ENCODE measurements at regions not wholly inside any gene's neighbourhood (a gene's known extent, or its start where the extent isn't known, plus 50 kb on each side); places are given as distances from the start of the nearest gene placed in this dataset.

GRCh38 chr12:115349711-115350110, 665.7 kb upstream of the TBX3 start:
- TF ChIP-seq CTCF (IDR thresholded peaks at IDR 0.05; ENCODE audit: poor library complexity) (no peak), EZH2 (IDR thresholded peaks at IDR 0.05; ENCODE audit: borderline replicate concordance) (no peak), EZH2phosphoT487 (IDR thresholded peaks at IDR 0.05; ENCODE audit: low read depth, severe bottlenecking, unreplicated experiment) (no peak)

Measured in hepatocyte (in vitro differentiated cells).